Esophagus squamous epithelium (tissue), 5 donors: ENCODE measurements at regions not wholly inside any gene's neighbourhood (a gene's known extent, or its start where the extent isn't known, plus 50 kb on each side); places are given as distances from the start of the nearest gene placed in this dataset.
"Not testable (repeated sequence)": the region's sequence is repeated elsewhere in the genome, so short reads cannot be mapped to it uniquely, and the experiment has no call there.

ENCODE experiments used
- DNase-seq: peaks from one replicate; lab custom pipeline; 2025; lab: John Stamatoyannopoulos, UW
- H3K27ac ChIP-seq, 4 donors: fragments of 200-600 bp; sonication (generic); one replicate each; pipeline ENCODE4 v1.5.1; 2016 to 2019; ENCODE audit warnings: mild to moderate bottlenecking in 1 of 4
- H3K27me3 ChIP-seq, 4 donors: fragments of 200-600 bp; sonication (generic); 1 replicate in 3 of 4; 2 replicates in 1 of 4; pipeline versions ENCODE4 v1.5.1 to v1.6.0; 2017 to 2021; ENCODE audit warnings: antibody characterized with exemption in 1 of 4
- H3K36me3 ChIP-seq, 3 donors: fragments of 200-600 bp; sonication (generic); one replicate each; pipeline ENCODE4 v1.5.1; 2016 to 2019
- H3K4me1 ChIP-seq, 3 donors: fragments of 200-600 bp; sonication (generic); one replicate each; pipeline ENCODE4 v1.5.1; 2017 to 2019
- H3K4me3 ChIP-seq, 4 donors: fragments of 200-600 bp; sonication (generic); 1 replicate in 3 of 4; 2 replicates in 1 of 4; pipeline ENCODE4 v1.5.1; 2016 to 2019; ENCODE audit warnings: mild to moderate bottlenecking in 2 of 4, moderate library complexity in 1 of 4
- H3K9me3 ChIP-seq, 3 donors: fragments of 200-600 bp; sonication (generic); one replicate each; pipeline ENCODE4 v1.5.1; 2016 to 2019
- CTCF ChIP-seq, 6 experiments: fragments of 450-650 bp in 4 of 6; fragments of 200-600 bp in 2 of 6; sonication (generic) in 2 of 6; IDR thresholded peaks; one replicate each; pipeline ENCODE4 v1.5.1; 2016 to 2019; ENCODE audit warnings: antibody characterized with exemption in 6 of 6, mild to moderate bottlenecking in 4 of 6, moderate library complexity in 4 of 6
- POLR2A ChIP-seq, 4 donors: fragments of 450-650 bp; IDR thresholded peaks; one replicate each; pipeline ENCODE4 v1.6.1; 2017; ENCODE audit warnings: antibody characterized with exemption in 4 of 4, mild to moderate bottlenecking in 4 of 4, moderate library complexity in 3 of 4
- WGBS, 2 donors: methylation state at CpG; one replicate each; pipeline ENCODE4 v1.1.5; 2018; 5-methylcytosine and 5-hydroxymethylcytosine counted together
- intact Hi-C: fragments of 100-400 bp; cut with DNase I; formaldehyde crosslinking; loops from one replicate; pipeline ENCODE4 v1.15.0; 2022
- small RNA-seq, 4 donors: library from RNA; depleted of rRNA; stranded (forward); fragments of <200 nt; gene quantifications; one replicate each; pipeline ENCODE3, GENCODE V24; 2016
- donor health status: DM: yes; HTN: yes; CAD: no.

- Histone ChIP-seq H3K36me3 (no peaks in the 10 kb centered on the region), H3K9me3 (no peaks in the 10 kb centered on the region), H3K4me1 (no peaks in the 10 kb centered on the region), H3K4me3 (no peak overlapping the region), H3K27ac (no peak overlapping the region), H3K27me3 (no peaks in the 10 kb centered on the region)
- TF ChIP-seq POLR2A (IDR thresholded peaks at IDR 0.05) (no peak), CTCF (IDR thresholded peaks at IDR 0.05) (no peak)
- intact Hi-C loops, result no loop called here
- WGBS, 2 donors, result 35 to 71% methylated on average over 1 to 3 of the region's 3 CpGs
- DNase-seq, result no peak
Observed at GRCh38 chr13:50766695-50767094, 76.8 kb downstream of the DLEU7 start.

GRCh38 chr13:50772881-50773280, 70.6 kb downstream of the DLEU7 start:
- H3K9me3 ChIP-seq, DNase-seq, intact Hi-C loops, H3K4me1 ChIP-seq, H3K36me3 ChIP-seq, H3K4me3 ChIP-seq, H3K27ac ChIP-seq, H3K27me3 ChIP-seq: not testable (repeated sequence)
- 81 to 84% methylated on average over 9 of the region's 9 CpGs for WGBS, 2 donors

Small RNAs in the stretch of these regions (small RNA-seq; reads per million reads assigned to genes)
- gene RF02109 (0 reads per million in 4 donors), gene RF02110 (0 reads per million in 4 donors)
